ENCODE measurements at regions not wholly inside any gene's neighbourhood (a gene's known extent, or its start where the extent isn't known, plus 50 kb on each side); places are given as distances from the start of the nearest gene placed in this dataset.

- Histone ChIP-seq H3K36me3 (no peaks in the 10 kb centered on the region), H3K9me3 (replicated peaks) (peaks cover 18% of the 10 kb centered on the region), H3K4me1 (no peaks in the 10 kb centered on the region), H3K27me3 (ENCODE audit: low read depth) (peaks cover 27% of the 10 kb centered on the region), H3K27ac (replicated peaks) (no peak overlapping the region), H3K4me3 (no peak overlapping the region)
- DNase-seq: no peak
- intact Hi-C loops (cut with micrococcal nuclease): no loop called here
- TF ChIP-seq, protein P1, sequence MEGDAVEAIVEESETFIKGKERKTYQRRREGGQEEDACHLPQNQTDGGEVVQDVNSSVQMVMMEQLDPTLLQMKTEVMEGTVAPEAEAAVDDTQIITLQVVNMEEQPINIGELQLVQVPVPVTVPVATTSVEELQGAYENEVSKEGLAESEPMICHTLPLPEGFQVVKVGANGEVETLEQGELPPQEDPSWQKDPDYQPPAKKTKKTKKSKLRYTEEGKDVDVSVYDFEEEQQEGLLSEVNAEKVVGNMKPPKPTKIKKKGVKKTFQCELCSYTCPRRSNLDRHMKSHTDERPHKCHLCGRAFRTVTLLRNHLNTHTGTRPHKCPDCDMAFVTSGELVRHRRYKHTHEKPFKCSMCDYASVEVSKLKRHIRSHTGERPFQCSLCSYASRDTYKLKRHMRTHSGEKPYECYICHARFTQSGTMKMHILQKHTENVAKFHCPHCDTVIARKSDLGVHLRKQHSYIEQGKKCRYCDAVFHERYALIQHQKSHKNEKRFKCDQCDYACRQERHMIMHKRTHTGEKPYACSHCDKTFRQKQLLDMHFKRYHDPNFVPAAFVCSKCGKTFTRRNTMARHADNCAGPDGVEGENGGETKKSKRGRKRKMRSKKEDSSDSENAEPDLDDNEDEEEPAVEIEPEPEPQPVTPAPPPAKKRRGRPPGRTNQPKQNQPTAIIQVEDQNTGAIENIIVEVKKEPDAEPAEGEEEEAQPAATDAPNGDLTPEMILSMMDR (IDR thresholded peaks at IDR 0.05; ENCODE audit: borderline replicate concordance): no peak
Measured at GRCh38 chr14:61113561-61114225, 132.6 kb downstream of the SLC38A6 start.

- Histone ChIP-seq H3K27ac (replicated peaks) (no peak overlapping the region), H3K36me3 (no peaks in the 10 kb centered on the region), H3K4me1 (peaks cover 7% of the 10 kb centered on the region), H3K4me3 (no peak overlapping the region), H3K27me3 (ENCODE audit: low read depth) (peaks cover 27% of the 10 kb centered on the region), H3K9me3 (replicated peaks) (peaks cover 18% of the 10 kb centered on the region)
- intact Hi-C loops (cut with micrococcal nuclease): no loop called here
- TF ChIP-seq, protein P1 (IDR thresholded peaks at IDR 0.05; ENCODE audit: borderline replicate concordance): no peak
- DNase-seq: no peak
Measured at GRCh38 chr14:61112506-61112905, 131.5 kb downstream of the SLC38A6 start.

DNA sequence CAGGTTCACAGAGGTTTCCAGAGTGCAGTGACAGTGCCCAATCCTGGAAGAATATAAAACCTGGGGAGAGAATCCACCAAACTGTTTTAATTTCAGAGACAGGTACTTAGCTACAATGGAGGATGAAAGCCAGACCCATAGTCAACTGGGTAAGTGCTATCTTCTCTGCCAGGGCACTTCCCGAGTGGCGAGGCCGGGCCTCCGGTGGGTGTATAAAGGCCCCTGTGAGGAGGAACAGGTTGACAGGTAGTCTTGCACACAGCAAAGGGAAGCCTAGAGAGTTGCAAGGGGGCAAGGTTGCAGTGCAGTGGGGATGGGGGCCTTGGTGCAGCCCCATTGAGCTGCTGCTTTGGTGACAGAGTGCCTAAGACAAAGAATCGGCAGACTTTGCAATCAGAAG lies 130.7 kb downstream of the SLC38A6 start:
- H3K27ac ChIP-seq (replicated peaks): no peak overlapping the region
- DNase-seq: no peak
- H3K4me3 ChIP-seq: no peak overlapping the region
- peaks cover 12% of the 10 kb centered on the region for H3K4me1 ChIP-seq
- H3K36me3 ChIP-seq: no peaks in the 10 kb centered on the region
- intact Hi-C loops (cut with micrococcal nuclease): no loop called here
- peaks cover 27% of the 10 kb centered on the region for H3K27me3 ChIP-seq (ENCODE audit: low read depth)
- H3K9me3 ChIP-seq (replicated peaks): peaks cover 18% of the 10 kb centered on the region
- TF ChIP-seq, protein P1 (IDR thresholded peaks at IDR 0.05; ENCODE audit: borderline replicate concordance): no peak

GRCh38 chr14:61111209-61111665 lies 130.2 kb downstream of the SLC38A6 start:
- TF ChIP-seq, protein P1 (IDR thresholded peaks at IDR 0.05; ENCODE audit: borderline replicate concordance): no peak
- no peaks in the 10 kb centered on the region for H3K36me3 ChIP-seq
- no peak overlapping the region for H3K4me3 ChIP-seq
- DNase-seq: no peak
- peaks cover 18% of the 10 kb centered on the region for H3K9me3 ChIP-seq (replicated peaks)
- H3K27me3 ChIP-seq (ENCODE audit: low read depth): peaks cover 27% of the 10 kb centered on the region
- H3K4me1 ChIP-seq: peaks cover 12% of the 10 kb centered on the region
- no peak overlapping the region for H3K27ac ChIP-seq (replicated peaks)
- intact Hi-C loops (cut with micrococcal nuclease): no loop called here

DNA sequence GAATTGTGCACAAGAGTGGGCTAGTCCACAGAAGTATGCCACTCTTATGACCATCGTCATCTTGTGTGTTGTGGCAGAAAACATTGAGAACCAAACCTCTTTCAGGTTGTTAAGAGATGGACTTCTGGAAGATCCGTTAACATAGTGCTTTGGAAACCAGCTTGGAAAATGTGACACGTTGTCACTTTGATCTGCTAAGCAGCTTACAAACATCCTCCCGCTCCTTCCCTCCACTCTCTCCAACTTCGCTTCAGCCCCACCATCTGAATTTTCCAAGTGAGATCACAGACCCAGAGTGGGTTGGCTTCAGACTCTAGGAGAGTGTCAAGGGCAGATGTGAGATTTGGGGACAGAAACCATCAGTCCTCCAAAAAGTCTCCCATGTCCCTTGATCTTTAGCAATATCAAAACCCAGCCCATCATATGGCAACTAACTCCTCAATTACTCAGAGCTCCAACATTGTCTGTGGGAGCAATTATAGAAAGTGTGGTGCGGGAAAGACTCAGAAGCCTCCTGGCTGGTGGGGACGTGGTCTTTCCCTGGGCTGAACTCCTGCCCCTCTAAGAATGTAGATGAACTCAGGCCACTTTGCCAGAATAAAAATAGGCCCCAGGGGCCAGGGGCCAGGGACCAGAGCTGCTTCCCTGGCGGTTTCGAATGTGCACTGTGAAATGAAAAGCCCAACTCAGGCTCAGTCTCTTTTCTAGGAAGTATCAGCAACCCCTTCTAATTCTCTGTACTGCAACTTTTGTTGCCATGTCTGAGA lies 129.5 kb downstream of the SLC38A6 start:
- peaks cover 18% of the 10 kb centered on the region for H3K9me3 ChIP-seq (replicated peaks)
- TF ChIP-seq, protein P1 (IDR thresholded peaks at IDR 0.05; ENCODE audit: borderline replicate concordance): no peak
- H3K27me3 ChIP-seq (ENCODE audit: low read depth): peaks cover 27% of the 10 kb centered on the region
- H3K4me3 ChIP-seq: no peak overlapping the region
- H3K36me3 ChIP-seq: no peaks in the 10 kb centered on the region
- intact Hi-C loops (cut with micrococcal nuclease): no loop called here
- H3K4me1 ChIP-seq: peaks cover 12% of the 10 kb centered on the region
- H3K27ac ChIP-seq (replicated peaks): no peak overlapping the region
- no peak for DNase-seq
